Duodenal mucosa (tissue), 2 donors: ENCODE measurements at regions not wholly inside any gene's neighbourhood (a gene's known extent, or its start where the extent isn't known, plus 50 kb on each side); places are given as distances from the start of the nearest gene placed in this dataset.

ENCODE experiments used
- H3K27ac ChIP-seq: one replicate; pipeline ENCODE4 v1.7.0; 2013; ENCODE audit warnings: low read depth, low read length
- H3K27me3 ChIP-seq, 2 donors: one replicate each; pipeline ENCODE4 v1.7.0; 2013; ENCODE audit warnings: low read length in 2 of 2, control low read depth in 1 of 2; ENCODE audit not compliant: insufficient read depth in 2 of 2, control insufficient read depth in 1 of 2
- H3K36me3 ChIP-seq, 2 donors: one replicate each; pipeline ENCODE4 v1.7.0; 2013; ENCODE audit warnings: low read length in 2 of 2, control low read depth in 1 of 2; ENCODE audit not compliant: insufficient read depth in 2 of 2, control insufficient read depth in 1 of 2
- H3K4me1 ChIP-seq, 2 donors: one replicate each; pipeline ENCODE4 v1.7.0; 2013; ENCODE audit warnings: low read length in 2 of 2, control low read depth in 1 of 2; ENCODE audit not compliant: insufficient read depth in 2 of 2, control insufficient read depth in 1 of 2
- H3K4me3 ChIP-seq, 2 donors: one replicate each; pipeline ENCODE4 v1.7.0; 2013; ENCODE audit warnings: low read length in 2 of 2, low read depth in 1 of 2
- H3K9ac ChIP-seq, 2 donors: one replicate each; pipeline ENCODE4 v1.7.0; 2013; ENCODE audit warnings: low read length in 2 of 2, low read depth in 1 of 2
- H3K9me3 ChIP-seq, 2 donors: one replicate each; pipeline ENCODE4 v1.7.0; 2013; ENCODE audit warnings: low read length in 2 of 2, control low read depth in 1 of 2; ENCODE audit not compliant: control insufficient read depth in 1 of 2

DNA sequence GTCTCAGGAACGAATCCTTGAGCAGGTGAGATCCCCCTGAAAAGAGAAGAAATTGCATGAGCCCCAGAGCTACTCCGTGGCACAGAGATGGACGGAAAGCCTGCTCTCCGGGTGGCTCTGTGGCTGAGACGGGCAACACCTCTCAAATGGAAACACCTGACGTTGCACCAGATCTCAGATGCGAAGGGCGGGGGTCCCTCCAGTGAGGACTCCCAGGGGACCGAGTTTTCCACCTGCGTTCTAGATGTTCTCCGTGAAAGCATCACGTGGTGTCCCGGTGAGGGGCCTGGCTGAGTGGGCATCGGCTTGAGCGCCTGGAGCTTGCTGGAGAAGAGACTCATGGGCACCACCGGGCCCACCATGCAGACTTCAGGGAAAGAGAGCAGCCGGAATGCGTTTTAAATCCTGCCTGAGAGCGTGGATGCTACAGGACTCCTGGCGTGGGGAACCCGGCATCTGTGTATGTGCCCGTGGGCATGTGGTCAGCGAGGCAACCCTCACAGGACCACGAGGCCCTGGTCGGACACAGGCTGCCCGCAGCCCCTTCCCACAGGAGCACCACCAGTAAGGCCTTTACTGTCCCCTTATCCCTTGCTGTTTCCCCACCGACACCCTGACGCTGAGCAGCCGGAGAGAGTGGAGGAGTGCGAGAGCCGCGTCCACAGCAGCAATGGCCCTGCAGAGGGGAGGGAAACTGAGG lies 378.4 kb upstream of the IRX4 start:
- Histone ChIP-seq H3K9ac (no peak overlapping the region), H3K4me1 (no peaks in the 10 kb centered on the region), H3K9me3 (no peaks in the 10 kb centered on the region)

DNA sequence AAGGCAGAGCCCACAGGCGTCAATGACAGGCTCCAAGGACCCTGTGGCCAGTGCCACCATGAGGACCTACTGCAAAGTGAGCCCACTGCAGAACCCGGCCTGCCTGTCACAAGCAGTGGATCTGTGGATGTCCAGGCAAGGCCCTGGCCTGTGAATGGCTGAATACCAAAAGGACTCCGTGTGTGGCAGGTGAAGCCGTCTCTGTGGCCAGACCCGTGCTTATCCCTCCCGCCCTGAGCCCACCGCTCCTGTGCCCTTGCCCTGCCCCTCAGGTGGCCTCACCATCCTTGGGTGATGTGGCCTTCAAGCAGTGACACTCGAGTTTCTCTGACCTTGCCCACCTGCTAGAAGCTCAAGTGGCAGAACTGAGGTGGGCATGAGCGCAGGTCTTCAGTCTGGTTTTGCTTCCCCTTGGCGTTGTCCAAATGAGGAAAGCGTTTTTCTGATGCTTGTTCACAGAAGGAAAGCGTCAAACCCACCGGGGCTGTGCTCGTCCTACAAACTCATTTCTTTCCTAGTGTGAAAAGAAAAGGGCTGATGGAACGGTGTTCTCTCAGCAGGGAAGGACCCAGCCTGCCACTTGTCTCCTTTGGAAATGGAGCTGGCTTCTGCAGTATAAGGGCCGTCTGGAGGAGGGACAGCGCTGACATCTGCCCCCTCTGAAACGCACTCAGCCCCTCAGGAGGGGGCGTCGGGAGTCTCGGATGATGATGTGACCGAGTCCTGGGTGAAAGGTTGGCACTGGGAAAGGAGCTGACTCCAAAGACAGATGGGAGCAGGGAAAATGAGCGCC lies 377.7 kb upstream of the IRX4 start:
- Histone ChIP-seq H3K27me3 (no peaks in the 10 kb centered on the region), H3K4me1 (no peaks in the 10 kb centered on the region), H3K27ac (no peak overlapping the region), H3K4me3 (no peak overlapping the region), H3K9ac (no peak overlapping the region), H3K9me3 (no peaks in the 10 kb centered on the region), H3K36me3 (no peaks in the 10 kb centered on the region)

More for the DNA sequence above, 378.4 kb upstream of the IRX4 start:
- H3K36me3 ChIP-seq: no peaks in the 10 kb centered on the region
- H3K27me3 ChIP-seq: no peaks in the 10 kb centered on the region
- H3K4me3 ChIP-seq: no peak overlapping the region
- H3K27ac ChIP-seq: no peak overlapping the region

DNA sequence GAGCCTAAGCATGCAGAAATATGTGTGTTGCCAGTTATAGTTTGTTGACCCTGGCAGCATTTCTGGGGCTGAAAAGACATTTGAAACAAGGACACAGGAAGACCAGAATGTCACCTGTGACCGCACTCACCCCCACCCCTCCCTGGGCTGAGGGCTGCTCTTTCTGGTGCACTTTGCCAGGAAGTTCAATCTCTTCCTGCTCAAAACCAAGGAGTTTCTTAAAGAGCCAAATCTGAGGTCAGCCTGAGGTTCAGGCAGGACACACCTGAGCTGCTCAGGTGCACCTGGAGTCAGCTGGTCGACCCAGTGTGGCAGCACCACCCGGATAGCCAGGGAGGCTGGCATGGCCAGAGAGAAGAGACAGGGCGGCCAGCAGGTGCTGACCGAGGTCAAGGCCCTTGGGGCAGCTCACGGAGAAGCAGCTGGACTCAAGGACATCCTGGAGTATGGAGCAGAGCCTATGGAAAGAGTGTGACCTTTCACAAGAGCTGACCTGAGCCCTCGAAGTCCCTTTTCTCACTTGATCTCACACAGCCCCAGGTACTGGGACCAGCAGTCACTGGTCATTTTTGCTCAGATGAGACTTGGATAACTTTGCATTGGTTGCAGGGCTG lies 376.9 kb upstream of the IRX4 start:
- H3K4me3 ChIP-seq: no peak overlapping the region
- H3K4me1 ChIP-seq: no peaks in the 10 kb centered on the region
- no peak overlapping the region for H3K9ac ChIP-seq
- H3K27me3 ChIP-seq: no peaks in the 10 kb centered on the region
- H3K9me3 ChIP-seq: no peaks in the 10 kb centered on the region
- H3K36me3 ChIP-seq: no peaks in the 10 kb centered on the region
- no peak overlapping the region for H3K27ac ChIP-seq

DNA sequence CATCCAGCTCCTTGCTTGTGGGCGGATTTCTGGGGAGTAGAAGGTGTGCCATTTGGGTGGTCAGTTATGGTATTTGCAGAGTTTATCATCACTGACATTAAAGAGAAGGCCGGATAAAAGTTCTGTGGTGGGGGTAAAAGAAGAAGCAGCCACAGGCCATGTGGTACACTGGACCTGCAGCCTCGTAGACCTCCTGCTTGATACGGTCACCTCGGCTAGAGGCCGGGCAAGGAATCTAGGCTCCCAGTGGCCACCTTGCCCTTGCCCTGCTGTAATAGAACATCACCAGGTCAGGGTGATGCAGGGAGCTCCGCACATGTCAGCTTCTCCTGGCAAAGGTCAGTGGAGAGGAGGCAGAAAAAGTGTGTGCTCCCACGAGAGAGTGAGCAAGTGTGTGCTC lies 376.1 kb upstream of the IRX4 start:
- H3K9me3 ChIP-seq: no peaks in the 10 kb centered on the region
- no peaks in the 10 kb centered on the region for H3K27me3 ChIP-seq
- H3K36me3 ChIP-seq: no peaks in the 10 kb centered on the region
- no peak overlapping the region for H3K27ac ChIP-seq
- H3K4me3 ChIP-seq: no peak overlapping the region
- H3K4me1 ChIP-seq: no peaks in the 10 kb centered on the region
- H3K9ac ChIP-seq: no peak overlapping the region

DNA sequence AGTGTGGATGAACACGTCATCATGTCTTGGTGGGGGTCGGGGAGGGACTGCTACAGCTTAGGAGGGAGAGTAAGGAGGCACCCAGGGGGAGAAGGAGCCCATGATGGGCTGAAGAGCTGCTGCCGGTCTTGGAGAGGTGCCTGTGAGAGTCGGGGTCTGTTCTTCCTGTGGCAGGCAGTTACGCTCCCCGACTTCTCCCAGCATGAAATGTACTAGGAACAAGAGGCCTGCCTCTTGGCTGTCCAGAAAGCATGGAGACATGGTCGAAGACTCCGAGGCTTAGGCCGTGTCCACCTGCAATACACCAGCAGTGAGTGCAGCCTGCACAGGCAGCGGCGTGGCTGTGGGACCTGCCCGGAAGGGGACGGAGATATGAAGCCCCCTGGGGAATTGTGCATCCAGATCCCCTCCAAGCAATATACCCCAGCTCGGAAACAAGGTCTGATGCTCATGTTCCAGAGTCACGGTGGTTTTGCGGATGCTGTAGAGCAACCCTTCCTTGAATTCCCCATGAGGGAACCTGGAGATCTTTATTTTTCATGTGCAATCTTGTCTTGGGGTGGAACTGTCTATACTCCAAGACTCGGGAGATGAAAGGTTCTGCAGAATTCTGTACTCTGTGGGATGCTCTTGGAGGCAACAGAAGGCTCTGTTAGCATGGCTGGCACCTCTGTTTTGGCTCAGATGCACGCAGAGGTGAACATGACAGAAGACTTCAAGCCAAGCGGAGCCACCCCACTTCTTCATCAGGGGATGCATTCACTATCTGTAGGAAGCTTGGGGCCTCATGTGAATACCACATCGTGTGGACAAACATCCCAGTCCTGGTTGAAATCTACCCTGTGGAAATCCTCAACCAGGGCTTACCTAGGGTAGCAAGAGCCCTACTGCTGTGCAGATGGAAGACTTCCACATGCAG lies 374.9 kb upstream of the IRX4 start:
- Histone ChIP-seq H3K9me3 (no peaks in the 10 kb centered on the region), H3K27ac (no peak overlapping the region), H3K27me3 (no peaks in the 10 kb centered on the region), H3K4me3 (no peak overlapping the region), H3K4me1 (no peaks in the 10 kb centered on the region), H3K36me3 (no peaks in the 10 kb centered on the region), H3K9ac (no peak overlapping the region)

DNA sequence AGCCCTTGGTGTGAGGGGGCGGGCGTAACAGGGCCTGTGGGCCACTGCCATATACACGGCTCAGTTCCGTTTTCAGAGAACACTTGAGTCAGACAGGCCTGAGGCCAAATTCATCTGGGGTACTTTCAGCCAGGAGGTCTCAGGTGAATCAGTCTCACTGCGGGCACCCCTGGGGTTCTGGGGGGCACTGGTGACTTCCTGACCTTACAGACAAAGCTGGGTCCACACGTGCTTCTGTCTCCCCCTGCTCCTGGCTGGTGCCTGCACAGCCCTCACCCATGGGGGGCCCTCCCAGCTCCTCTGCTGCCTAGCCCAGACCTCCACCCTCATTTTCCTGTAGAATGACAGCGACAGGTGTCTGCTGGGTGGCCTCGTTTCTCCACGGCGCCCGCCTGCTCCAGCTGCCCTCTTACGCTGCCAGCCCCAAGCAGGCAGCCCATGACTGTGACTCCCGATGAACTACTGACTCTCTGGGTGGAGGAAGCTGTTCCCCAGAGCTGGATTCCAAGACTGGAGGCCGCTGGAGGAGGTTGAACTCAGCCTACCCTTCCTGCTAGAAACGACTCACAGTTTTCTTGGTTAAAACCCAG lies 374.1 kb upstream of the IRX4 start:
- Histone ChIP-seq H3K9ac (no peak overlapping the region), H3K27me3 (no peaks in the 10 kb centered on the region), H3K9me3 (no peaks in the 10 kb centered on the region), H3K27ac (no peak overlapping the region), H3K36me3 (no peaks in the 10 kb centered on the region), H3K4me1 (no peaks in the 10 kb centered on the region), H3K4me3 (no peak overlapping the region)

DNA sequence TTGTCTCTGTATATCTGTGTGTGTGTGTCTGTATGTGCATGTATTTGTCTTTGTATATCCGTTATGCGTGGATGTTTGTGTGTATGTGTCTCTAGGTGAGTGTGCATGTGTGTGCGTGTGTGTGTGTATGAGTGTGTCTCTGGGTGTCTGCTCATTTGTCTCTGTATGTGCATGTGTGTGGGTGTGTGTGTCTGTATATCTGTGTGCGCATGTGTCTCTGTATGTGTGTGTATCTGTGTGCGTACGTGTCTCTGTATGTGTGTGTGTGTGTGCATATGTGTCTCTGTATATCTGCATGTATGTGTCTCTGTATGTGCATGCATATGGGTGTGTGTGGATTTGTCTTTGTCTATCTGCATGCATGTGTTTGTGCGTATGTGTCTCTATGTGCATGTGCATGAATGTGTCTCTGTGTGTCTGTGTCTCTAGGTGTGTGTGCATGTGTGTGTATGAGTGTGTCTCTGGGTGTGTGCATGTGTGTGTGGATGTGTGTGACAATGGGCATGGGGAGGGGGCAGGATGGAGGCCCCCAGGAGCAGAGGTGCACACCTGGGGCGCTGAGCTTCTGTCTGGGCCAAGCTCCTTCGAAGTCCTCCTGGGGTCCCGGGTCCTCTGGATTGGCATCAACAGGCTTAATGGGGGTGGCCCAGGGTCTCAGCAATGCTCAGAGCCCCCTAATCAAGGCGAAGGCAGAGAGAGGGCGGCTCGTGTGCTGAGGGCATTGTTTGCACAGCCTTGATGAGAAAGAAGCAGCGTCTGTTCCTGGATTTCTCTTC lies 373.4 kb upstream of the IRX4 start:
- Histone ChIP-seq H3K27ac (no peak overlapping the region), H3K9me3 (no peaks in the 10 kb centered on the region), H3K9ac (no peak overlapping the region), H3K4me3 (no peak overlapping the region), H3K4me1 (no peaks in the 10 kb centered on the region), H3K36me3 (no peaks in the 10 kb centered on the region), H3K27me3 (no peaks in the 10 kb centered on the region)

DNA sequence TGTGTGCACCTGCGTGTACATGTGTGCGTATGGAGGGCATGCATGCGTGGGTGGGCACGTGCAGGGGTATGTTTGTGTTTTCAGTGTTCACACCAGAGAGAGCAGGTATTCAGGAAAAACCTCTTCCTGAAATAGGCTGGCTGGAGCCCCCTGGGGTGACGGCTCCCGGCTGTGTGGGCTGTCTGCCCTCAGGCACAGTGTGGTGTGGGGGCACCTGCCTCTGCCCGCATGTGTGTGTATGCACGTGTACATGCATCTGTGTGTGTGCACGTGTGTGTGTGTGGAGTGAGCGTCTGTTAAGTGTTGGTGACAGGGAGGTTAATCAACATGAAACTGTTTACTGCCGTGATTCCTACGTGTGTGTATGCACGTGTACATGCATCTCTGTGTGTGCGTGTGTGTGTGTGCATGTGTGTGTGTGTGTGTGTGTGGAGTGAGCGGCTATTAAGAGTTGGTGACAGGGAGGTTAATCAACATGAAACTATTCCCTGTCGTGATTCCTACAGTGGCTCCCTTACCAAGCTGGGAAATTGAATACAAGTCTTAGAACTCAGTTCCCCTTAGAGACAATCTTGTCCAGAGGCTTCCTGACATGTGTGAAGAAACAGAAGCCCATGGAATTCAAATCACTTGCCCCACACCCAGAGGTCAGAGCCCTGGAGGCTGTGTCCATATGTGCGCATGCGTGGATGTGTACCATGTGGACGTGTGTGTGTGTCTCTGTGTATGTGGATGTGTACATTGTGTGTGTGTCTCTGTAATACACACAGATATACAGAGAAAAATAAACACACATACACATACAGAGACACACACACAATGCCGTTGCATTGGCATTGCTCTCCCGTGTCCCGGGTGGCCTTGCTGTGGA lies 372.4 kb upstream of the IRX4 start:
- no peak overlapping the region for H3K9ac ChIP-seq
- H3K36me3 ChIP-seq: no peaks in the 10 kb centered on the region
- H3K27ac ChIP-seq: no peak overlapping the region
- H3K9me3 ChIP-seq: no peaks in the 10 kb centered on the region
- H3K27me3 ChIP-seq: no peaks in the 10 kb centered on the region
- H3K4me3 ChIP-seq: no peak overlapping the region
- H3K4me1 ChIP-seq: no peaks in the 10 kb centered on the region
